ENCODE measurements at regions not wholly inside any gene's neighbourhood (a gene's known extent, or its start where the extent isn't known, plus 50 kb on each side); places are given as distances from the start of the nearest gene placed in this dataset.

GRCh38 chr18:10397004-10397403 lies 57.4 kb upstream of the APCDD1 start:
- TF ChIP-seq CTCF (IDR thresholded peaks at IDR 0.05) (no peak), POLR2AphosphoS5 (IDR thresholded peaks at IDR 0.05) (no peak), POLR2A (IDR thresholded peaks at IDR 0.05) (no peak)

Measured in breast epithelium (tissue), 3 donors.